ENCODE measurements at regions not wholly inside any gene's neighbourhood (a gene's known extent, or its start where the extent isn't known, plus 50 kb on each side); places are given as distances from the start of the nearest gene placed in this dataset.

DNA sequence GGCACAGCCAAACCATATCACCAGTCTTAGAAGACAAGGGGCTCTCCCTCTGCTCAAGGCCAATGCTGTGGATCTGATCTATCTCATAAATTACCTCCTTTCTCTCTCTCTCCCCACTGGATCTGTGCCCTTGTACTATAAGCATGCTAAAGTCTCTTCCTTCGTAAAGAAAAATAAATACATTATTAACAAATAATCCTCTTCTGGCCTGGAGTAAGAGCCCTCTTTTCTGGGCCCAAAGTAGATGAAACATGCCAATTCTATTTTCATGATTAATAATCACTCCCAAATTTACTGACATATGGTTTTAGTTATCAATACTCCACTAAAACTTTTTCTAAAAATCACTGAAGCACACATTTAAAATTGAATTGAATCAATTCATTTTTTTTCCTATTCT, 889.7 kb downstream of the ADGRL2 start:
- ChIA-PET POLR2A (ENCODE audit: unreplicated experiment) (no interaction called here), CTCF (no interaction called here)
- ATAC-seq (ENCODE audit: low read depth), result no peak
- Histone ChIP-seq H3K27ac (ENCODE audit: insufficient read depth, low read length) (no peak overlapping the region), H2BK5ac (ENCODE audit: low read depth, low read length, poor library complexity, severe bottlenecking) (no peak overlapping the region), H3K9me1 (ENCODE audit: insufficient read depth, low read length) (no peaks in the 10 kb centered on the region), H4K20me1 (ENCODE audit: insufficient read depth, low read length) (no peaks in the 10 kb centered on the region), H3K79me1 (ENCODE audit: low read depth in 1 of 2, low read length in 2 of 2) (no peaks in the 10 kb centered on the region), H3K4me2 (ENCODE audit: low read depth, low read length) (no peak overlapping the region), H3K9ac (ENCODE audit: low read depth, low read length) (no peak overlapping the region), H2AK5ac (ENCODE audit: low read depth, low read length) (no peak overlapping the region), H3K9me3 (ENCODE audit: control insufficient read depth, insufficient read depth, low read length) (peaks cover 10% of the 10 kb centered on the region), H2AK9ac (replicated peaks; ENCODE audit: low read depth, low read length, poor library complexity) (no peak overlapping the region), H2BK20ac (ENCODE audit: low read depth, low read length) (no peak overlapping the region), H2BK120ac (ENCODE audit: low read depth, low read length) (no peak overlapping the region), H2AFZ (replicated peaks; ENCODE audit: low read length, poor library complexity) (no peak overlapping the region), H4K5ac (ENCODE audit: low read depth, low read length) (no peak overlapping the region), H3K4me3 (ENCODE audit: insufficient read depth, low read depth, low read length) (no peak overlapping the region), H3K18ac (ENCODE audit: low read depth, low read length) (no peak overlapping the region), H4K8ac (ENCODE audit: low read depth in 2 of 2, low read length in 2 of 2) (no peak overlapping the region), H3K4ac (ENCODE audit: low read depth, low read length) (no peak overlapping the region), H3K27me3 (ENCODE audit: control insufficient read depth, insufficient read depth, low read length) (no peaks in the 10 kb centered on the region), H3K23ac (ENCODE audit: low read depth, low read length) (no peak overlapping the region), H2BK15ac (ENCODE audit: low read depth, low read length) (no peak overlapping the region), H3K4me1 (ENCODE audit: control insufficient read depth, insufficient read depth, low read length) (no peaks in the 10 kb centered on the region), H3K36me3 (ENCODE audit: control insufficient read depth, insufficient read depth, low read length) (no peaks in the 10 kb centered on the region), H3K56ac (ENCODE audit: extremely low read depth, insufficient read depth, low read length) (no peak overlapping the region), H3K14ac (replicated peaks; ENCODE audit: low read depth, low read length) (no peak overlapping the region), H4K91ac (ENCODE audit: insufficient read depth, low read depth, low read length) (no peak overlapping the region)
- TF ChIP-seq MXI1 (IDR thresholded peaks at IDR 0.05; ENCODE audit: borderline replicate concordance, low read depth, low read length) (no peak), CHD1 (IDR thresholded peaks at IDR 0.05; ENCODE audit: low read depth, low read length) (no peak), FOS (IDR thresholded peaks at IDR 0.05; ENCODE audit: low read depth, low read length) (no peak), CTCF (conservative IDR thresholded peaks at IDR 0.05; ENCODE audit: low read depth, low read length) (no peak), NFE2L2 (IDR thresholded peaks at IDR 0.05; ENCODE audit: low read depth, low read length) (no peak), POLR2A (IDR thresholded peaks at IDR 0.05; ENCODE audit: low read depth, low read length) (no peak), BHLHE40 (IDR thresholded peaks at IDR 0.05; ENCODE audit: low read depth, low read length) (no peak), CEBPB (IDR thresholded peaks at IDR 0.05; ENCODE audit: low read depth, low read length) (no peak), RCOR1 (IDR thresholded peaks at IDR 0.05; ENCODE audit: insufficient replicate concordance, low read length) (no peak), RAD21 (IDR thresholded peaks at IDR 0.05; ENCODE audit: low read length) (no peak), RFX5 (IDR thresholded peaks at IDR 0.05; ENCODE audit: low read depth, low read length) (no peak), MAFK (IDR thresholded peaks at IDR 0.05; ENCODE audit: low read depth, low read length) (no peak), MAZ (IDR thresholded peaks at IDR 0.05; ENCODE audit: borderline replicate concordance, low read depth, low read length) (no peak)
- TF ChIP-seq, protein P1, sequence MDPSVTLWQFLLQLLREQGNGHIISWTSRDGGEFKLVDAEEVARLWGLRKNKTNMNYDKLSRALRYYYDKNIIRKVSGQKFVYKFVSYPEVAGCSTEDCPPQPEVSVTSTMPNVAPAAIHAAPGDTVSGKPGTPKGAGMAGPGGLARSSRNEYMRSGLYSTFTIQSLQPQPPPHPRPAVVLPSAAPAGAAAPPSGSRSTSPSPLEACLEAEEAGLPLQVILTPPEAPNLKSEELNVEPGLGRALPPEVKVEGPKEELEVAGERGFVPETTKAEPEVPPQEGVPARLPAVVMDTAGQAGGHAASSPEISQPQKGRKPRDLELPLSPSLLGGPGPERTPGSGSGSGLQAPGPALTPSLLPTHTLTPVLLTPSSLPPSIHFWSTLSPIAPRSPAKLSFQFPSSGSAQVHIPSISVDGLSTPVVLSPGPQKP (IDR thresholded peaks at IDR 0.05; ENCODE audit: borderline replicate concordance, low read depth, low read length), result no peak
- TF ChIP-seq, protein P2, sequence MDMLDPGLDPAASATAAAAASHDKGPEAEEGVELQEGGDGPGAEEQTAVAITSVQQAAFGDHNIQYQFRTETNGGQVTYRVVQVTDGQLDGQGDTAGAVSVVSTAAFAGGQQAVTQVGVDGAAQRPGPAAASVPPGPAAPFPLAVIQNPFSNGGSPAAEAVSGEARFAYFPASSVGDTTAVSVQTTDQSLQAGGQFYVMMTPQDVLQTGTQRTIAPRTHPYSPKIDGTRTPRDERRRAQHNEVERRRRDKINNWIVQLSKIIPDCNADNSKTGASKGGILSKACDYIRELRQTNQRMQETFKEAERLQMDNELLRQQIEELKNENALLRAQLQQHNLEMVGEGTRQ (IDR thresholded peaks at IDR 0.05; ENCODE audit: low read depth, low read length), result no peak
- BruUV-seq (replicated peaks), result no TSS peak
- WGBS, 2 experiments (ENCODE audit: extremely low coverage in 2 of 2, insufficient read length in 1 of 2), result no CpG with 5 or more reads among the region's 1 CpG
- dilution Hi-C loops (cut with HindIII; ENCODE audit: low sequenced_read_pairs, unreplicated experiment), result no loop called here
- intact Hi-C loops (cut with micrococcal nuclease), result no loop called here
- in situ Hi-C loops (cut with MboI; ENCODE audit: low sequenced_read_pairs), result no loop called here
- DNase-seq, result no peak
